H1 (cell line): ENCODE measurements at regions not wholly inside any gene's neighbourhood (a gene's known extent, or its start where the extent isn't known, plus 50 kb on each side); places are given as distances from the start of the nearest gene placed in this dataset.

Experiments
- CTCF ChIA-PET: fragments of 300-600 bp; sonication (Branson Sonifier 250); formaldehyde crosslinking; loops from one replicate; lab custom pipeline; 2021; ENCODE audit not compliant: partially characterized antibody; lab: Charles Lee
- POLR2A ChIA-PET: fragments of 300-600 bp; sonication (Branson Sonifier 250); formaldehyde crosslinking; loops from one replicate; lab custom pipeline; 2021; ENCODE audit warnings: inconsistent platforms; ENCODE audit not compliant: partially characterized antibody; lab: Charles Lee
- DNase-seq, 2 experiments: peaks; one replicate each; pipeline versions ENCODE4 v3.0.0 to v3.0.0-alpha.2; 2010 to 2022; ENCODE audit warnings: low spot score in 2 of 2, low read depth in 1 of 2, mixed read lengths in 1 of 2
- FAIRE-seq: peaks from 2 replicates; lab custom pipeline; 2011; peaks lifted over from hg19 to GRCh38; lab: Jason Lieb, UNC
- H2AFZ ChIP-seq: 2 replicates; pipeline ENCODE4 v1.8.1; 2012; ENCODE audit warnings: low read length, inconsistent platforms
- H2AK5ac ChIP-seq: 2 replicates; pipeline ENCODE4 v1.6.1; 2013; ENCODE audit warnings: low read depth, low read length
- H2BK120ac ChIP-seq: replicated peaks from 2 replicates; pipeline ENCODE3; 2013; ENCODE audit warnings: low read depth, low read length, inconsistent platforms
- H2BK12ac ChIP-seq: 2 replicates; pipeline ENCODE4 v1.6.1; 2013; ENCODE audit warnings: low read depth, low read length
- H2BK15ac ChIP-seq: 2 replicates; pipeline ENCODE4 v1.6.1; 2013; ENCODE audit warnings: low read length
- H2BK20ac ChIP-seq: 2 replicates; pipeline ENCODE4 v1.6.1; 2013; ENCODE audit warnings: low read length
- H2BK5ac ChIP-seq: 2 replicates; pipeline ENCODE4 v1.6.1; 2013; ENCODE audit warnings: low read depth, low read length
- H3K14ac ChIP-seq: 2 replicates; pipeline ENCODE4 v1.6.1; 2013; ENCODE audit warnings: inconsistent platforms; ENCODE audit not compliant: insufficient read length
- H3K18ac ChIP-seq: 2 replicates; pipeline ENCODE4 v1.6.1; 2013; ENCODE audit warnings: low read length; ENCODE audit errors: extremely low read depth
- H3K23ac ChIP-seq: 2 replicates; pipeline ENCODE4 v1.6.1; 2013; ENCODE audit warnings: inconsistent platforms; ENCODE audit not compliant: insufficient read length
- H3K23me2 ChIP-seq: 2 replicates; pipeline ENCODE4 v1.6.1; 2013; ENCODE audit warnings: low read depth, low read length
- H3K27ac ChIP-seq: 2 replicates; pipeline ENCODE4 v1.6.1; 2011; ENCODE audit warnings: low read depth, low read length, inconsistent platforms
- H3K27me3 ChIP-seq, 4 experiments: replicated peaks in 1 of 4; 1 replicate in 1 of 4; 2 replicates in 3 of 4; pipeline versions ENCODE4 v1.6.1 to v1.8.1; 2011 to 2013; ENCODE audit warnings: low read length in 3 of 4, mild to moderate bottlenecking in 3 of 4, inconsistent platforms in 2 of 4, mixed read lengths in 2 of 4, moderate library complexity in 1 of 4; ENCODE audit not compliant: control insufficient read depth in 3 of 4, insufficient read depth in 3 of 4; ENCODE audit errors: extremely low read depth in 1 of 4
- H3K36me3 ChIP-seq, 4 experiments: 2 replicates each; pipeline versions ENCODE4 v1.6.1 to v1.8.1; 2011 to 2013; ENCODE audit warnings: mild to moderate bottlenecking in 4 of 4, low read length in 3 of 4, moderate library complexity in 2 of 4, control low read depth in 1 of 4, inconsistent platforms in 1 of 4; ENCODE audit not compliant: insufficient read depth in 4 of 4, control insufficient read depth in 2 of 4
- H3K4ac ChIP-seq: replicated peaks from 2 replicates; pipeline ENCODE3; 2013; ENCODE audit warnings: low read length, low read depth, mixed read lengths, inconsistent platforms; ENCODE audit not compliant: insufficient read length
- H3K4me1 ChIP-seq, 4 experiments: replicated peaks in 1 of 4; 1 replicate in 1 of 4; 2 replicates in 3 of 4; pipeline versions ENCODE4 v1.6.1 to v1.8.1; 2011 to 2013; ENCODE audit warnings: low read length in 3 of 4, inconsistent platforms in 2 of 4, mixed read lengths in 1 of 4; ENCODE audit not compliant: insufficient read depth in 4 of 4, control insufficient read depth in 3 of 4
- H3K4me2 ChIP-seq, 2 experiments: 2 replicates each; pipeline versions ENCODE4 v1.6.1 to v1.8.1; 2011 to 2013; ENCODE audit warnings: low read depth in 2 of 2, low read length in 2 of 2, control low read depth in 1 of 2, inconsistent platforms in 1 of 2, mild to moderate bottlenecking in 1 of 2; ENCODE audit not compliant: insufficient read depth in 1 of 2
- H3K4me3 ChIP-seq, 4 experiments: fragments of 200-600, 300-600 bp in 1 of 4; sonication (generic), shearing (Covaris generic), sonication (Bioruptor Twin) in 1 of 4; 2 replicates each; pipeline versions ENCODE4 v1.5.1 to v1.8.1; 2011 to 2016; ENCODE audit warnings: low read length in 4 of 4, low read depth in 3 of 4, control low read depth in 2 of 4, inconsistent platforms in 2 of 4, mild to moderate bottlenecking in 2 of 4, mixed read lengths in 1 of 4, moderate library complexity in 1 of 4; ENCODE audit not compliant: insufficient read depth in 2 of 4; ENCODE audit errors: extremely low read depth in 1 of 4
- H3K56ac ChIP-seq: replicated peaks from 2 replicates; pipeline ENCODE3; 2013; ENCODE audit warnings: low read depth, mild to moderate bottlenecking, mixed read lengths, low read length, inconsistent platforms; ENCODE audit not compliant: insufficient read length
- H3K79me1 ChIP-seq: 2 replicates; pipeline ENCODE4 v1.6.1; 2013; ENCODE audit warnings: low read depth, low read length, control low read depth
- H3K79me2 ChIP-seq, 2 experiments: 2 replicates each; pipeline versions ENCODE4 v1.6.1 to v1.8.1; 2012 to 2013; ENCODE audit warnings: low read length in 2 of 2, mild to moderate bottlenecking in 2 of 2, inconsistent platforms in 1 of 2; ENCODE audit not compliant: insufficient read depth in 2 of 2, control insufficient read depth in 1 of 2
- H3K9ac ChIP-seq, 4 experiments: replicated peaks in 1 of 4; 1 replicate in 1 of 4; 2 replicates in 3 of 4; pipeline versions ENCODE4 v1.6.1 to v1.8.1; 2011 to 2013; ENCODE audit warnings: low read depth in 3 of 4, low read length in 3 of 4, control low read depth in 2 of 4, mild to moderate bottlenecking in 2 of 4, moderate library complexity in 2 of 4, inconsistent platforms in 1 of 4; ENCODE audit errors: extremely low read depth in 1 of 4
- H3K9me3 ChIP-seq, 2 experiments: 2 replicates each; pipeline versions ENCODE4 v1.6.1 to v1.8.1; 2012 to 2013; ENCODE audit warnings: mild to moderate bottlenecking in 2 of 2, moderate library complexity in 2 of 2, control low read depth in 1 of 2, inconsistent platforms in 1 of 2, low read depth in 1 of 2, low read length in 1 of 2, mixed read lengths in 1 of 2; ENCODE audit not compliant: insufficient read depth in 2 of 2
- H4K20me1 ChIP-seq, 2 experiments: replicated peaks in 1 of 2; 2 replicates each; pipeline versions ENCODE3 to v1.8.1; 2011 to 2013; ENCODE audit warnings: inconsistent platforms in 2 of 2, low read length in 2 of 2, mild to moderate bottlenecking in 1 of 2; ENCODE audit not compliant: insufficient read depth in 2 of 2, control insufficient read depth in 1 of 2
- H4K5ac ChIP-seq: 2 replicates; pipeline ENCODE4 v1.6.1; 2013; ENCODE audit warnings: low read length, low read depth, mixed read lengths, inconsistent platforms; ENCODE audit not compliant: insufficient read length
- H4K8ac ChIP-seq: 2 replicates; pipeline ENCODE4 v1.8.0; 2013; ENCODE audit warnings: mild to moderate bottlenecking, moderate library complexity, low read length, inconsistent platforms; ENCODE audit not compliant: insufficient read depth; ENCODE audit errors: extremely low read depth
- H4K91ac ChIP-seq: replicated peaks from 2 replicates; pipeline ENCODE3; 2013; ENCODE audit warnings: low read length, mixed read lengths, inconsistent platforms; ENCODE audit not compliant: insufficient read length
- CEBPB ChIP-seq: IDR thresholded peaks from 2 replicates; pipeline ENCODE4 v1.6.1; 2012; ENCODE audit warnings: low read depth, low read length
- E2F6 ChIP-seq: IDR thresholded peaks from 2 replicates; pipeline ENCODE4 v1.6.1; 2012; ENCODE audit warnings: inconsistent platforms
- POU5F1 ChIP-seq: IDR thresholded peaks from 2 replicates; pipeline ENCODE4 v1.6.1; 2011; ENCODE audit warnings: low read depth, mild to moderate bottlenecking, low read length, moderate library complexity
- RBBP5 ChIP-seq: IDR thresholded peaks from 2 replicates; pipeline ENCODE4 v1.7.1; 2012; ENCODE audit warnings: low read depth, mild to moderate bottlenecking, inconsistent platforms, low read length, moderate library complexity, borderline replicate concordance
- SP1 ChIP-seq: IDR thresholded peaks from 2 replicates; pipeline ENCODE4 v1.6.1; 2011; ENCODE audit warnings: low read depth, low read length
- TAF1 ChIP-seq: IDR thresholded peaks from 2 replicates; pipeline ENCODE4 v1.6.1; 2011; ENCODE audit warnings: mild to moderate bottlenecking, low read depth, low read length
- WGBS, 2 experiments: shearing (Covaris generic) in 1 of 2; methylation state at CpG; one replicate each; pipeline versions ENCODE4 v1.1.6 to v1.1.7; 2013 to 2015; ENCODE audit warnings: low lambda C conversion rate in 2 of 2, mixed read lengths in 2 of 2, inconsistent platforms in 1 of 2, low coverage in 1 of 2, missing lambda C conversion rate in 1 of 2; ENCODE audit not compliant: insufficient replicate concordance in 2 of 2, insufficient coverage in 1 of 2, insufficient read length in 1 of 2; ENCODE audit errors: extremely low coverage in 1 of 2, missing lambda C conversion rate in 1 of 2; 5-methylcytosine and 5-hydroxymethylcytosine counted together

DNA sequence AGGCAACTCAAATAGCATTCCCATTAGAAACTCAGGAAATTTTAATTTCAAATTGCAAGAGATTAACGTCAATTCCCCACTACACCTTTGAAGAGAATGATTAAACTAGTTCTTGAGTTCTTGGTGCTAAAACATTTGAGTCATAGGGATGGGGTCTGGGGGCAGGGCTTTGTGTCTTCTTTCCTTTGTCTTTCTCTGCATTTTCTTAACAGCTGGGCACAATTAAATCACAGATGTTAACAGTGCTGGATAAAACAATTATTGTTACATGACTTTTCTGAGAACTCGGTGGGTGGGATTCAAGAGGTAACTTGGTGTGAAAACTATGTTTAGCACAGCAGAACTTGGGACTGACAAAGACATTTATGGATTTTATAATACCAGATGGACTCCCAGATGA, 351.9 kb upstream of the TNC start:
- 75% methylated on average over 2 of the region's 2 CpGs; no CpG with 5 or more reads in 1 of the 2 experiments for WGBS, 2 experiments
- no peaks in the 10 kb centered on the region for H3K27me3 ChIP-seq
- peaks cover 0 to 10% (median 0%) of the 10 kb centered on the region in 4 experiments; a peak in 2 of 8 replicates for H3K36me3 ChIP-seq
- H2BK5ac ChIP-seq = peak overlapping the region; percentile 84; the same call in 1 of the 2 replicates
- 0 out of 2 replicates have a peak overlapping the region, but pooled peaks have one; percentile 76 for H2BK12ac ChIP-seq
- no peak overlapping the region for H3K9ac ChIP-seq
- no peak overlapping the region for H3K4me3 ChIP-seq
- no peaks in the 10 kb centered on the region for H4K20me1 ChIP-seq
- H3K4ac ChIP-seq = no peak overlapping the region
- no peak overlapping the region for H3K23ac ChIP-seq
- H4K5ac ChIP-seq = no peak overlapping the region
- no peak overlapping the region for H4K91ac ChIP-seq
- no peaks in the 10 kb centered on the region for H3K79me1 ChIP-seq
- FAIRE-seq (no peak), DNase-seq (no peak)
- no peak overlapping the region for H2BK15ac ChIP-seq
- H3K9me3 ChIP-seq = peaks cover 8% of the 10 kb centered on the region in 2 experiments; a peak in 2 of 4 replicates
- H2BK120ac ChIP-seq = peak overlapping the region; percentile 95
- H2BK20ac ChIP-seq = peak overlapping the region; percentile 94
- no peak overlapping the region; the same call in 1 of the 2 replicates for H2AK5ac ChIP-seq
- no peak overlapping the region for H4K8ac ChIP-seq
- no peak overlapping the region for H3K27ac ChIP-seq
- POLR2A ChIA-PET = interaction anchor here (0.6 to 2.5 kb wide), 4 partner anchors 11 to 810 kb away, joined by 4 to 12 read pairs (median 4); no protein-coding TSS in a partner anchor
- CTCF ChIA-PET = interaction anchor here (1.0 kb wide), 1 partner anchor 59 kb away, joined by 3 read pairs; no protein-coding TSS in a partner anchor
- peak overlapping the region; percentile 91; the same call in 1 of the 2 replicates for H3K18ac ChIP-seq
- no peaks in the 10 kb centered on the region for H3K23me2 ChIP-seq
- H2AFZ ChIP-seq = no peak overlapping the region
- H3K4me2 ChIP-seq = peak overlapping the region in 1 of 2 experiments; percentile 0; a peak in 1 of 4 replicates
- no peak overlapping the region for H3K14ac ChIP-seq
- no peak overlapping the region for H3K56ac ChIP-seq
- H3K4me1 ChIP-seq = peaks cover 0 to 25% (median 5%) of the 10 kb centered on the region in 4 experiments; a peak in 4 of 7 replicates
- peaks cover 0 to 31% of the 10 kb centered on the region in 2 experiments; a peak in 2 of 4 replicates for H3K79me2 ChIP-seq
- TF ChIP-seq E2F6 (no peak), TAF1 (no peak), CEBPB (no peak), SP1 (no peak), POU5F1 (no peak), RBBP5 (no peak)
